Calu3 (cell line): ENCODE measurements at regions not wholly inside any gene's neighbourhood (a gene's known extent, or its start where the extent isn't known, plus 50 kb on each side); places are given as distances from the start of the nearest gene placed in this dataset.

Experiments used
- BruUV-seq: library from RNA; stranded (reverse); fragments of 400-500 nt; replicated peaks from 2 replicates; lab custom pipeline; 2021; lab: Mats Ljungman, UMichigan
- CTCF ChIA-PET: fragments of 300-600 bp; sonication (Branson Sonifier 250); formaldehyde crosslinking; loops from one replicate; lab custom pipeline; 2022; ENCODE audit warnings: antibody characterized with exemption; lab: Charles Lee
- DNase-seq: peaks from one replicate; pipeline ENCODE4 v3.0.0; 2022
- H3K27ac Mint-ChIP-seq: one replicate; pipeline ENCODE4 v1.8.0; 2022; ENCODE audit warnings: mixed read lengths; ENCODE audit not compliant: unreplicated experiment
- H3K27me3 Mint-ChIP-seq: one replicate; pipeline ENCODE4 v1.8.0; 2022; ENCODE audit warnings: mixed read lengths; ENCODE audit not compliant: unreplicated experiment
- H3K36me3 Mint-ChIP-seq: one replicate; pipeline ENCODE4 v1.8.0; 2022; ENCODE audit warnings: mild to moderate bottlenecking, moderate library complexity, mixed read lengths; ENCODE audit not compliant: insufficient read depth, unreplicated experiment
- H3K4me1 Mint-ChIP-seq: one replicate; pipeline ENCODE4 v1.8.0; 2022; ENCODE audit warnings: mild to moderate bottlenecking, low read depth, mixed read lengths; ENCODE audit not compliant: unreplicated experiment
- H3K4me3 Mint-ChIP-seq: one replicate; pipeline ENCODE4 v1.8.0; 2022; ENCODE audit warnings: mild to moderate bottlenecking, low read depth, moderate library complexity, mixed read lengths; ENCODE audit not compliant: unreplicated experiment
- H3K9me3 Mint-ChIP-seq: one replicate; pipeline ENCODE4 v1.8.0; 2022; ENCODE audit warnings: low read depth, mixed read lengths; ENCODE audit not compliant: unreplicated experiment
- intact Hi-C: fragments of 100-400 bp; cut with micrococcal nuclease; formaldehyde crosslinking; loops from one replicate; pipeline ENCODE4 v1.10.0; 2022; ENCODE audit not compliant: unreplicated experiment
- TF ChIP-seq, protein P1 (sequence below): fragments of 200-600 bp; IDR thresholded peaks from one replicate; pipeline ENCODE4 v1.8.0; 2022; ENCODE audit warnings: antibody characterized with exemption; ENCODE audit not compliant: unreplicated experiment

DNA sequence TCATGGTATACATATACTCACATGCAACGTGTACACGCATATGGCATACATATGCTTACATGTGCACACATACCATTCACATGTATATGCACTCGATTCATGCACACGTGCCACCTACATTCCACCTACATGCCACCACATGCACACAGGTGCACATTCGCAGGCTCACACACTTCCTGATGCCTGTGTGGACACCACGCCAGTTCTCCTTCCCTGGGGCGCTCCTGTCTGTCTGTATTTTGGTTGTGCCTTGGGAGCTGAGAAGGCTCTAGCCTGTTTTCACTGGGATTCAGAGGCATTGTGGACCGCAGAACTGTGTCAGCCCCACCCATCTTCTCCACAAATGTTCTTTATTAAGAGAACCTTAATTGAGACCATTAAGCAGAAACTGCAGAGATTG is 96.6 kb upstream of the CTDP1 start:
- TF ChIP-seq, protein P1, sequence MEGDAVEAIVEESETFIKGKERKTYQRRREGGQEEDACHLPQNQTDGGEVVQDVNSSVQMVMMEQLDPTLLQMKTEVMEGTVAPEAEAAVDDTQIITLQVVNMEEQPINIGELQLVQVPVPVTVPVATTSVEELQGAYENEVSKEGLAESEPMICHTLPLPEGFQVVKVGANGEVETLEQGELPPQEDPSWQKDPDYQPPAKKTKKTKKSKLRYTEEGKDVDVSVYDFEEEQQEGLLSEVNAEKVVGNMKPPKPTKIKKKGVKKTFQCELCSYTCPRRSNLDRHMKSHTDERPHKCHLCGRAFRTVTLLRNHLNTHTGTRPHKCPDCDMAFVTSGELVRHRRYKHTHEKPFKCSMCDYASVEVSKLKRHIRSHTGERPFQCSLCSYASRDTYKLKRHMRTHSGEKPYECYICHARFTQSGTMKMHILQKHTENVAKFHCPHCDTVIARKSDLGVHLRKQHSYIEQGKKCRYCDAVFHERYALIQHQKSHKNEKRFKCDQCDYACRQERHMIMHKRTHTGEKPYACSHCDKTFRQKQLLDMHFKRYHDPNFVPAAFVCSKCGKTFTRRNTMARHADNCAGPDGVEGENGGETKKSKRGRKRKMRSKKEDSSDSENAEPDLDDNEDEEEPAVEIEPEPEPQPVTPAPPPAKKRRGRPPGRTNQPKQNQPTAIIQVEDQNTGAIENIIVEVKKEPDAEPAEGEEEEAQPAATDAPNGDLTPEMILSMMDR, result no peak
- no peaks in the 10 kb centered on the region for H3K36me3 Mint-ChIP-seq
- CTCF ChIA-PET, result no interaction called here
- BruUV-seq, result no TSS peak
- H3K4me3 Mint-ChIP-seq, result no peak overlapping the region
- H3K4me1 Mint-ChIP-seq, result no peaks in the 10 kb centered on the region
- H3K9me3 Mint-ChIP-seq, result peaks cover 2% of the 10 kb centered on the region
- intact Hi-C loops, result no loop called here
- H3K27me3 Mint-ChIP-seq, result no peaks in the 10 kb centered on the region
- no peak overlapping the region for H3K27ac Mint-ChIP-seq
- no peak for DNase-seq

DNA sequence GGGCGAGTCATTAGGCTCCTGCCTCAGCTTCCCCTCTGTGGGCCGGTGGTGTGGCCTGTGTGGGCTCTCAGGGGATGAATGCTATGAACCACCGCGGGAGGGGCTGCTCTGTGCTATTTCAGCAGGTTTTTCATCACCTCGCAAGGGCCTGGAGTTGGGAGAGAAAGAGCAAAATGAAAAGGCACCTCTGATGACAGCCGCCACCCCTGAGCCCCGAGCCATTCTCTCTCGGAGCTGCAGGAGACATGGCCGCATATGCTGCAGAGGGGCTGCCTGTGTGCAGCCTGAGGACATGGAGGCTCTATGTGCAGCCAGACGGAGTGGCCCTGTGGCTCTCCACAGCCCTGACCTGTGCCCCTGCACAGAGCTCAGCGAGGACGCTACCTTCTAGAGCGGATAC is 96.2 kb upstream of the CTDP1 start:
- BruUV-seq, result no TSS peak
- Mint-ChIP-seq H3K27ac (no peak overlapping the region), H3K27me3 (no peaks in the 10 kb centered on the region), H3K4me1 (no peaks in the 10 kb centered on the region), H3K9me3 (peaks cover 2% of the 10 kb centered on the region), H3K4me3 (no peak overlapping the region), H3K36me3 (no peaks in the 10 kb centered on the region)
- no peak for DNase-seq
- CTCF ChIA-PET, result no interaction called here
- TF ChIP-seq, protein P1, result no peak
- intact Hi-C loops, result no loop called here

DNA sequence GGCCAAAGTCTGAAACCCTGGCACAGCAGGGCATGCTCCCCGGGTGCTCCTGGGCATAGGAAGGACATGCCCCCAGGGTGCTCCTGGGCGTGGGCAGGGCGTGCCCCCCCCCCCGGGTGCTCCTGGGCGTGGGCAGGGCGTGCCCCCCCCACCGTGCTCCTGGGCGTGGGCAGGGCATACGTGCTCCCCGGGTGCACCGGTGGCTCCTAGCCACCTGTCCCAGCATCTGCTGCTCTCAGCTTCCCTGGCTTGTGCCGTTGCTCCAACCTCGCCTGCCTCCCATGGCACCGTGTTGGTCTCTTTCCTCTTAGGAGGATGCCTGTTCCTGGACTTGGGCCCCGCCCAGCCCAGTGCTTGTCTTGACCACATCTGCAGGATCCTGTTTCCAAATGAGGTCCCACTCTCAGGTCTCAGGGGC is 95.6 kb upstream of the CTDP1 start:
- TF ChIP-seq, protein P1, result no peak
- intact Hi-C loops, result no loop called here
- H3K36me3 Mint-ChIP-seq, result no peaks in the 10 kb centered on the region
- DNase-seq, result no peak
- no peaks in the 10 kb centered on the region for H3K4me1 Mint-ChIP-seq
- H3K27me3 Mint-ChIP-seq, result no peaks in the 10 kb centered on the region
- H3K27ac Mint-ChIP-seq, result no peak overlapping the region
- BruUV-seq, result no TSS peak
- no peak overlapping the region for H3K4me3 Mint-ChIP-seq
- peaks cover 2% of the 10 kb centered on the region for H3K9me3 Mint-ChIP-seq
- CTCF ChIA-PET, result no interaction called here

DNA sequence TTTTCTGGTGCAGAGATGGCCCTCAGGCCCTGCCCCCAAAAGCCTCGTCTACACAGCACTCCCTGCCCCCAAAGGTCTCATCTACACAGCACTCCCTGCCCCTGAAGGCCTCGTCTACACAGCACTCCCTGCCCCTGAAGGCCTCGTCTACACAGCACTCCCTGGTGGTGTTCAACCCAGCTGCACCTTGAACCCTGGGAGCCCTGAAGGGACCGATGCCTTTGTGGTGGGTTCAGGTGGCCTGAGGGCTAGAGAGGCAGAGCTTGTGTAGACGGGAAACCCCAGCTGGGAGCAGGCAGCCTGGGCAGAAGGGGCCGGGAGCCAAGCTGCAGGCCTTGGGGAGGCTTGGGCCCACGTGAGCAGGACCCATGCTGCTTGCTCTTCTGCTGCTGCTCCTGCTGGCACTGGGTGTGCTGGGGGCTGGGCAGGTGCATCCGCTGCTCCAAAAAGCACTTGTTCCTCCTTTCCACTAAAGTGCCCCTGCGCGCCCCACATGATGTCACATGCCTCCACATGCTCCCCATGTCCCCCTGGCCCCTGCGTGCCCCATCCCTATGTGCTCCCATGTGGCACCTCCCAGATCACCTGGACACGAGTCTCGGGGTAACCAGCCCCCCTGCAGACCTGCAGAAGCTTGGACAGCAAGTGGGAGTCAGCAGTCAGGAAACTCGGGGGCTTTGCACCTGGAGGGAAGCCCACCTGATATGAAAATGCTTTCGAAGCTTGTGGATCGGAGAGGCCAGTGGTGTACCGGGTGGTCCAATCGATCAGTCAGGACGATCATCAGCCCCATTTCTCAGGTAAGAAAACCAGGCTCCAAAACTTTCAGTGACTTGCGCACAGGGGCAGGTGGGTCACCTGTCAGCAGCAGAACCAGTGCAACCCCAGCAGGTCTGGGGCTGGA is 94.9 kb upstream of the CTDP1 start:
- H3K4me1 Mint-ChIP-seq, result no peaks in the 10 kb centered on the region
- no peaks in the 10 kb centered on the region for H3K27me3 Mint-ChIP-seq
- no TSS peak for BruUV-seq
- H3K36me3 Mint-ChIP-seq, result no peaks in the 10 kb centered on the region
- no peak for DNase-seq
- no peak overlapping the region for H3K4me3 Mint-ChIP-seq
- intact Hi-C loops, result no loop called here
- CTCF ChIA-PET, result no interaction called here
- peaks cover 2% of the 10 kb centered on the region for H3K9me3 Mint-ChIP-seq
- H3K27ac Mint-ChIP-seq, result no peak overlapping the region
- TF ChIP-seq, protein P1, result no peak
